Middle frontal gyrus (tissue), 1 donor: ENCODE measurements at regions not wholly inside any gene's neighbourhood (a gene's known extent, or its start where the extent isn't known, plus 50 kb on each side); places are given as distances from the start of the nearest gene placed in this dataset.
A peak's percentile ranks its signal among the peaks of the same experiment; 100 is the strongest.
"Not testable (repeated sequence)": the region's sequence is repeated elsewhere in the genome, so short reads cannot be mapped to it uniquely, and the experiment has no call there.

ENCODE experiments used
- DNase-seq: peaks from one replicate; pipeline ENCODE4 v3.0.0-alpha.2; 2015; ENCODE audit warnings: low spot score; ENCODE audit errors: extremely low spot score

- DNase-seq, result no peak
These were observed 293.8 kb downstream of the RFPL4B start for GRCh38 chr6:112640891-112641290.

GRCh38 chr6:112649853-112650252, 302.7 kb downstream of the RFPL4B start:
- DNase-seq, result no peak

- peak; percentile 38 for DNase-seq
These were observed 304.1 kb downstream of the RFPL4B start for GRCh38 chr6:112651239-112651638.

- no peak for DNase-seq
These were observed 312.8 kb downstream of the RFPL4B start for GRCh38 chr6:112659912-112660311.

GRCh38 chr6:112660626-112661025, 313.5 kb downstream of the RFPL4B start:
- DNase-seq, result no peak

- DNase-seq, result no peak
These were observed 316.6 kb downstream of the RFPL4B start for GRCh38 chr6:112663698-112664097.

- DNase-seq, result no peak
These were observed 318.0 kb downstream of the RFPL4B start for GRCh38 chr6:112665114-112665513.

GRCh38 chr6:112665815-112666214, 318.7 kb downstream of the RFPL4B start:
- no peak for DNase-seq

GRCh38 chr6:112667427-112667826, 320.3 kb downstream of the RFPL4B start:
- no peak for DNase-seq

- no peak for DNase-seq
These were observed 333.0 kb downstream of the RFPL4B start for GRCh38 chr6:112680091-112680490.

GRCh38 chr6:112682071-112682470, 334.9 kb downstream of the RFPL4B start:
- no peak for DNase-seq

- no peak for DNase-seq
These were observed 336.0 kb downstream of the RFPL4B start for GRCh38 chr6:112683106-112683505.

- no peak for DNase-seq
These were observed 336.8 kb downstream of the RFPL4B start for GRCh38 chr6:112683926-112684325.

GRCh38 chr6:112685521-112686220, 338.5 kb downstream of the RFPL4B start:
- DNase-seq, result not testable (repeated sequence)

GRCh38 chr6:112688487-112689165, 341.5 kb downstream of the RFPL4B start:
- not testable (repeated sequence) for DNase-seq

GRCh38 chr6:112689183-112689858, 342.2 kb downstream of the RFPL4B start:
- not testable (repeated sequence) for DNase-seq

- no peak for DNase-seq
These were observed 343.5 kb downstream of the RFPL4B start for GRCh38 chr6:112690497-112691202.

GRCh38 chr6:112691289-112691688, 344.2 kb downstream of the RFPL4B start:
- no peak for DNase-seq

- no peak for DNase-seq
These were observed 347.9 kb downstream of the RFPL4B start for GRCh38 chr6:112695001-112695400.

GRCh38 chr6:112697265-112697664, 350.1 kb downstream of the RFPL4B start:
- DNase-seq, result no peak

GRCh38 chr6:112701201-112701600, 354.1 kb downstream of the RFPL4B start:
- no peak for DNase-seq

- DNase-seq, result no peak
These were observed 363.6 kb downstream of the RFPL4B start for GRCh38 chr6:112710710-112711109.
